ENCODE measurements at regions not wholly inside any gene's neighbourhood (a gene's known extent, or its start where the extent isn't known, plus 50 kb on each side); places are given as distances from the start of the nearest gene placed in this dataset.

- no peak overlapping the region for H3K27ac Mint-ChIP-seq
- H3K36me3 Mint-ChIP-seq (ENCODE audit: insufficient read depth in 1 of 3, low read depth in 3 of 3) = peaks cover 0 to 16% (median 3%) of the 10 kb centered on the region in 3 experiments; a peak in 5 of 7 replicates
- H3K9me3 Mint-ChIP-seq = peaks cover 11 to 12% of the 10 kb centered on the region in 2 experiments
Measured at GRCh38 chr11:37748641-37749040, 1150.6 kb upstream of the RAG2 start.

More at GRCh38 chr11:37748641-37749040, 1150.6 kb upstream of the RAG2 start:
- H3K18ac ChIP-seq (ENCODE audit: insufficient read length, low read depth, low read length) = no peak overlapping the region
- no peaks in the 10 kb centered on the region for H3K27me3 ChIP-seq (ENCODE audit: insufficient read depth, low read length)
- H3K4me2 ChIP-seq (ENCODE audit: insufficient read depth, insufficient read length, low read length) = no peak overlapping the region
- H4K5ac ChIP-seq (ENCODE audit: insufficient read length, low read depth, low read length) = no peak overlapping the region
- Mint-ChIP-seq H3K27me3 (ENCODE audit: low read depth) (no peaks in the 10 kb centered on the region), H3K4me1 (no peaks in the 10 kb centered on the region), H3K4me3 (no peak overlapping the region)
- no peak overlapping the region for H2BK15ac ChIP-seq (ENCODE audit: low read depth, low read length)
- H2BK5ac ChIP-seq (ENCODE audit: insufficient read length, low read length) = no peak overlapping the region
- no peak overlapping the region for H2AK5ac ChIP-seq (ENCODE audit: insufficient read length, low read length)
- H3K23me2 ChIP-seq (ENCODE audit: insufficient read length, low read depth, low read length, poor library complexity, severe bottlenecking) = no peaks in the 10 kb centered on the region
- no peak overlapping the region for H2BK12ac ChIP-seq (ENCODE audit: insufficient read length, low read depth, low read length)
- H4K8ac ChIP-seq (replicated peaks; ENCODE audit: insufficient read length, low read depth, low read length) = no peak overlapping the region
- no peak overlapping the region for H2AFZ ChIP-seq (ENCODE audit: low read length)
- H3K9me3 ChIP-seq (ENCODE audit: control insufficient read depth, low read depth, low read length) = no peaks in the 10 kb centered on the region
- no peak overlapping the region for H2BK120ac ChIP-seq (ENCODE audit: low read depth, low read length, poor library complexity, severe bottlenecking)
- H4K91ac ChIP-seq (ENCODE audit: insufficient read length, low read depth, low read length) = no peak overlapping the region
- no peak overlapping the region for H3K27ac ChIP-seq (ENCODE audit: insufficient read length, low read depth, low read length)
- no peak overlapping the region for H2BK20ac ChIP-seq (ENCODE audit: low read depth, low read length, poor library complexity, severe bottlenecking)
- H3K79me2 ChIP-seq (ENCODE audit: insufficient read depth, low read length) = no peaks in the 10 kb centered on the region
- H3K23ac ChIP-seq (ENCODE audit: insufficient read length, low read depth, low read length) = no peak overlapping the region
- DNase-seq = no peak
- H3K4ac ChIP-seq (ENCODE audit: low read depth, low read length) = no peak overlapping the region
- no peak overlapping the region for H3K9ac ChIP-seq (ENCODE audit: extremely low read depth, insufficient read length, low read length)
- H3T11ph ChIP-seq (ENCODE audit: low read length) = no peak overlapping the region
- H3K56ac ChIP-seq (ENCODE audit: insufficient read length, low read depth, low read length) = no peak overlapping the region
- no peaks in the 10 kb centered on the region for H4K20me1 ChIP-seq (ENCODE audit: control insufficient read depth, insufficient read depth, insufficient read length)
- no peak for TF ChIP-seq CTCF (conservative IDR thresholded peaks at IDR 0.05)
- H3K4me1 ChIP-seq (ENCODE audit: insufficient read depth, low read length) = no peaks in the 10 kb centered on the region
- H3K79me1 ChIP-seq (ENCODE audit: insufficient read depth, low read depth, low read length, poor library complexity, severe bottlenecking) = no peaks in the 10 kb centered on the region
- no peak overlapping the region for H3K14ac ChIP-seq (ENCODE audit: insufficient read depth, low read length)
